NCI-H2196 (cell line): ENCODE measurements at regions not wholly inside any gene's neighbourhood (a gene's known extent, or its start where the extent isn't known, plus 50 kb on each side); places are given as distances from the start of the nearest gene placed in this dataset.
"Not testable (repeated sequence)": the region's sequence is repeated elsewhere in the genome, so short reads cannot be mapped to it uniquely, and the experiment has no call there.

ENCODE experiments used
- DNase-seq: peaks from one replicate; lab custom pipeline; 2025; ENCODE audit not compliant: unreplicated experiment; lab: John Stamatoyannopoulos, UW

DNA sequence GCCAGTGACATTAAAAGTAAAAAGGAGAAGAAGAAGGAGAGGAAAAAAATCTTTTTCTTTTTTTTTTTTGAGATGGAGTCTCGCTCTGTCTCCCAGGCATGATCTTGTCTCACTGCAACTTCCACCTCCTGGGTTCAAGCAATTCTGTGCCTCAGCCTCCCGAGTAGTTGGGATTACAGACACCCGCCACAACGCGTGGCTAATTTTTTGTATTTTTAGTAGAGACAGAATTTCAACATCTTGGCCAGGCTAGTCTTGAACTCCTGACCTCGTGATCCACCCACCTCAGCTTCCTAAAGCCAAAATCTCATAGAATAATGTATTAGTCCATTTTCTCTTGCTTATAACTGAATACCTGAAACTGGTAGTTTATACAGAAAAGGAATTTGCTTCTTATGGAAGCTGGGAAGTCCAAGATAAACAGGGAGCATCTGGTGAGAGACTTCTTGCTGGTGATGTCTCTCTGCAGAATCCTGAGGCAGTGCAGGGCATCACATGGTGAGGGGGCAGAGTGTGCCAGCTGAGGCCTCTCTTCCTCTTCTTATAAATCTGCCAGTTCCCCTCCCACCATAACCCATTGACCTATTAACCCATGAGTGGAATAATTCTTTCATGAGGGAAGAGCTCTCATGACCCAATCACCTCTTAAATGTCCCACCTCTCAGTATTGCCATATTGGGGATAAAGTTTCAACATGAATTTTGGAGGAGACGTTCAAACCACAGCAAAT is 466.3 kb downstream of the GADD45G start:
- DNase-seq: no peak

DNA sequence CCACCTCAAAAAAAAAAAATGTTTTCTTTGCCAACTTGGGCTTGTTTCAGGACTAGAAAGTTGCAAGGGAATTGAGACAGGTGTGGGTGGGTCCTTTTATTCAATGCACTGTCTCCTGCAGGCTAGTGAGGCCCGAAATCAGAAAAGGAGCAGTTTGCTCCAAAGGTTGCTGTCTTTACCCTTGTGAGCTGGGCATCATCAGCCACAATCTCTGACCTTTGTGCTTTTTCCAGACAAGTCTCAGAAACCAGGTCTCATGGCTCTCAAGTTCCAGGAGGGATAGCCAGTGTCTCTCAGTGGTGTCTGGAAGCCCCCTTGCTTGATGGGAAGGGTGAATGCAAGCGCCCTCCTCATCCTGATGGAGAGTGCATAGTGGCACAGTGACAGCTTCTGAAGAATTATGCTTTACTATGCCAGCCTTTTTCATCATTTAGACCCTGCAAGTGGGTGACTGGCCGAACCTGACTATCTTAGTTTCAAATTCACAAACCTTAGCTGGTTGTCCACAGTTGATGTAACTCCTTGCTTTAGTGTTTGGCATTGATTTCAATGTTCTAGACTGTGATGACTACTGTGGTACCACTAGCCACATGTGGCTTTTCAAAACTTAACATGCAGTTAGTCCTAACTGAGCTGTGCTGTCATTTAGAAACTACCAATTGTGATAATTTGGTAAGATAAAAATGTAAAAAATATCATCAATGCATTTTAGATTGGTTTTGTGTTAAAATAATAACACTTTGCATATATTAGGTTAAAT is 468.6 kb downstream of the GADD45G start:
- no peak for DNase-seq

DNA sequence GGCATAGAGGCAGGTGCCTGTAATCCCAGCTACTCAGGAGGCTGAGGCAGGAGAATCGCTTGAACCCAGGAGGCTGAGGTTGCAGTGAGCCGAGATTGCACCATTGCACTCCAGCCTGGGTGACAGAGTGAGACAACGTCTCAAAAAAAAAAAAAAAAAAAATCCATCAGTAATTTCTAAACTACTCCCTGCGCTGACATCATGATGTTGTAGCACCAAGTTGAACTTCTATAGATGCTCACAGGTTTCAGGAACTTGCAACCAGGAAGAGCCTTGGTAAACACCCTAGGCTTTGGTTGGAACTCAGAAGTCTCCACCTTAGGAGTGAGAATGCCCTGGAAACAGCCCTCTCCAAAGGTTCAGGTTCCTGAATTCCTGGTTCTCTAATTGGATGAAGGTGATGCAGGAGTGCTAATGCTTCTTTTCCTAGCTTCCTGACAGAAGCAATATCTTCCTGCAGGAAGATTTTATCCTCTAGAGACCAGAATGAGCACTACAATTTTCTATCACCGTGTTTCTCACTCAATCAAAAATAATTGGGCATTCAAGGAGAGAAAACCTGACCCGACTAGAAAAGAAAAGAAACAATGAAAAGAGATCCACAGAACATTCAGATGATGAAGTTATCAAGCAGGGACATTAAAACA is 469.6 kb downstream of the GADD45G start:
- no peak for DNase-seq

DNA sequence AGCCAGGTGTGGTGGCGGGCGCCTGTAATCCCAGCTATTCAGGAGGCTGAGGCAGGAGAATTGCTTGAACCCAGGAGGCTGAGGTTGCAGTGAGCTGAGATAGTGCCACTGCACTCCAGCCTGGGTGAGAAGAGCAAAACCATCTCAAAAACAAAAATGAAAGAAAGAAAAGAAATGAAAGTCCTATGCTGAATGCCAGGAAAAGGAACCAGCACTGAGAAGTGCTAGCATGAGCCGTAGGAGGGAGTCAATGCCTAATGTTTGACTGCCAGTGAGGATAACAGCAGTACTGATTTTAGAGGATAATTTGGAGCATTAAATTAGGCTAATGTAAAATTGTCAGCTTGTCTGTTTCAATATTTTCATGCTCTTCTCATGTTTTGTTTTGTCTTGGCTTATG is 472.8 kb downstream of the GADD45G start:
- DNase-seq: not testable (repeated sequence)

DNA sequence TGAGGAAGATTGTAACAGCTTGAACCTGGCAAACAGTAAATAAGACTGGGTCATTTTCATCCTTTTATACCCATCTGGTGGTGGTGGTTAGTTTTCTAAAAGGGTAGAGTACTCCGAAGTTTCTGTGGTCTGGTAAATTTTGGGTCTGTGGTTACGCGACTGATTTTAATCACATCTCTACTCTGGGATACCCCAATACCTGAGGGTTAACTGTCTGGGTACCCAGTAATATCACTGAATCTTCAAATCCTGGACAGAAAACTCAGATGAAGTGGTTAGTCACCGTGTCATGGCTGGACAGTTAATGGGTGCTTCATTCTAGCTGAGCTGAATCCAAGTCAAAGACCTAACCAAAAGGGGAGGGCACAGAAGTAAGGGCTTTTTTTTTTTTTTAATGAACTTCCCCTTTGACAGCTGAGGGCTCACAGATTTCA is 474.2 kb downstream of the GADD45G start:
- DNase-seq: no peak

DNA sequence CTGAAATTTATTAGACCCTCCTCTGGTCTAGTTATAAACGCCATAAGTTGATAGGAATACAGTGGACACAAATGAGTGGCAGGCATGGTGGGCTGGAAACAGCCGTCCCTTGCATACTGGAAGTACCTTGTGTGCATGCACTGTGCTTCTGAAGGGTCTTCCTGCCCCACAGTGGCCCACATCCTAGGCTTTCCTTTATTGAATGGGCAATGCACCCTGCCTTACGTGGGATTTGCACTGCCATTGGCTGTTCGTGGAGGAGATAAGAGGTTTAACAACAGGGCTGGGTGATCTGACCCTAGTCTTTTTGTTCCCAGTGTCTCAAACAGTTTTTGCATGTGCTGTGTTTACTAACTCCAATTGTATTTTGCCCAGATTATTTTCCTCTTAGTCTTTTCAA is 480.8 kb downstream of the GADD45G start:
- DNase-seq: no peak

DNA sequence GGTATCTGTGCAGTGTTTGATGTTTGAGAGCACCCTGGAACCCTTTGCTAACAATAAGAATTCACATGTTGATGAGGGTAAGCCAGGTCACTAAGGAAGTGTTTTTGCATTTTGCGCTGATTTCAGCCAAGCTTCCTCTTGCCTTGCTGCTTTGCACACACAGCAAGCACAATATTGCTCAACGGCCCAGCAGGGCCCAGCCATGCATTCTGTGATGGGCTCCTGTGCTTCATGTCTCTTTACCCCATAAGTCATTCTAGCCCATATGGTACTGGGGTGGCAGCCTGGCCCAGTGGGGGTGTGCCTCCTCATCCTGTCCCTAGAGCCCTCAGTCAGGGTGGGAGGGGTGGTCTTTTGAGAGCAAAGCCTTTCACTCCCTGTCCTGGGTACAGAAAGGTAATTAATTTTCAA is 481.3 kb downstream of the GADD45G start:
- no peak for DNase-seq

DNA sequence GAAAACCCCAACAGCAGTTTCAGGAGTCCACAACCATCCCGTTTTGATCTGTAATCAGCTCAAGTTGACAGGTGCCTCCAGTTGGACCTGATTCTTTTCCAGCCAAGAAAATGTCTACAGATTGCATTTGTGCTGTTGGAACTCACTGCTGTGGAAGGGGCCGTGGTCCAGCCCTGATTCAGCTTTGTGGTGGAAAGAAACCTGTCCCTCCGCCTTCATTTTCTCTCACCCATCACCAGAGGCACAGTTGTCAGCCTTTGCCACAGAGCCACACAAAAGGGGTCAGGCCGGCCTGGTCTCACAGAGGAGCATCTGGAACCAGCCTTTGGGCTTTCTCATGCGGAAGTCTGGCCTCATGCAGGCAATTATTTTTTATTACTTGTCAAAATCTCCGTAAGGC is 483.6 kb downstream of the GADD45G start:
- no peak for DNase-seq

DNA sequence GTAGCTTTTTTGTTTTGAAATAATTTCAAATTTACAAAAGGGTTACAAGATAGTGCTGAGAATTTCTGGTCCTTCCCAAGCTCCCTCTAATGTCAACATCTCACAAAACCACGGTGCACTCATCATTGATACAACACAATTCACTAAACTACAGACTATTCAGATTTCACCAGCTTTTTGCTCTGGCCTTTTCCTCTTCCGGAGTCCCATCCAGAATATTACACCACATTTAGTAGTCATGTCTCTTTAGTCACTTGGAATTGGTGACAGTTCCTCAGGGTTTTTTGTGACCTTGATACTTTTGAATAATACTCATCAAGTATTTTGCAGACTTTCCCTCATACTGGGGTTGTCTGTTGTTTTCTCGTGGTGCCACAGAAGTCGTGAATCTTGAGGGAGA is 484.0 kb downstream of the GADD45G start:
- no peak for DNase-seq

DNA sequence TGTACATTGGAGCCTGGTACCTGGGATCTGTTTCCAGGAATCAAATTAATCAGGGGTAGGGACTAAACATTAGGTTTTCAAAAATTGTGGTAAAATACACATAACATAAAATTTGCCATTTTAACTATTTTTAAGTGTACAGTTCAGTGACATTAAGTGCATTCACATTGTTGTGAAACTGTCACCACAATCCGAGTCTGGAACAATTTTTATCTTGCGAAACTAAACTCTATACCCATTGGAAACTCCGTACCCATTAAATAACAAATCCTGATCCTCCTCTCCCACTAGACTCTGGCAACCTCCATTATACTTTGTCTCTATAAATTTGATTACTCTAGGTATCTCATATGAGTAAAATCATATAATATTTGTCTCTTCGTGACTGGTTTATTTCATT is 486.2 kb downstream of the GADD45G start:
- no peak for DNase-seq

DNA sequence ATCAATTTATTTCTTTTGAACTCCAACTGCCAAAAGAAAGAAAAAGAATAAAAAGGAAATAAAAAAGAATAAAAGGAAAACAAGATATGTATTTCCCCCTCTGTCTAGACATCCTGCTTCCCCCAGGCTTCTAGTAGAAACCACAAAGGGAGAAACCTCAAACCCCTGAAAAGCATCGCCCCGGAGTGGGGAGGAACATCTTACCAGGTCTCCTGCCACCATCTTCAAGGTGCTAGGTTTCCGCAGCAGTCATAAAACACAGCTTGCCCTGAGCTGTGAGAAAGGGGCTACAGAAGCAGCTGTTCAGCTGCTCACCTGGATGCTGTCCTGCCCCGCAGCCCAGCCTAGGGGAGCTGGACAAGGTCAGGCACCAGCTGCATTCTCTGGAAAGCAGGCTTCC is 487.7 kb downstream of the GADD45G start:
- no peak for DNase-seq

DNA sequence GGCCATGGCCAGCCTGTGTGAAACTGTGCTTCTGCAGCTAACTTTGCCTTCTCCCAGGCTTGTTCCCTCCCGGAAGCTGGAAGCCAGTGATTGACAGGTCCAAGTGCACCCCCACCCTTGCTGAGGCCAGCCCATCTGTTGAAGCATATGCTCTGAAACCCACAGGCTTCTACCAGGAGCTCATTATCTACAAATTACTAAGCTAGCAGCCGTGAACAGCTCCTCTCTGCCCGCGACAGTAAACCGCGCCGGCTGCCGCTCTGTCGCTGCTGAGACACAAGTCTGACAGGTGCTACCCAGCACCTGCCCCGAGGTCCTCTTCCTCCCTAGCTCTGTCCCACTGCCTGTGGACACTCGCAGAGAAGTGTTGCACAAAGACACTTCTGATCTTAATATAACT is 490.9 kb downstream of the GADD45G start:
- DNase-seq: peak; percentile 34

DNA sequence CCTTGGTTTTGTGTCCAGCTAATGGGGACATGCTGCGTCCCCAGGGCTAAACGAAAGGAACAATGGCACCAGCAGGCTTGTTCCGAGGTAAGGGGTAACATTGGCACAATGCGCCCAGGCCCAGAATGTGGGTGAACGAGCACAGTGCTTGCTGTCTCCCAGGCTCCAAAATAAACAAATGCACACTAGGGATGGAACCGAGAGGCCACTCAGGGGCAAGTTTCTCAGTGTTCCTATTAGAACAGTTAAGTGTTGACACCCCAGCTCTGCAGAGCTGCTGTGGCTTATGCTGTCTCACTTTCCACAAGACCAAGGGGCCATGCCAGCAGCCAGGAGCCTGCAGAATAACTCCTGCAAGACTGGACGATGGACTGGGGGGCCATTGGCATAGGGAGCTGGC is 492.4 kb downstream of the GADD45G start:
- no peak for DNase-seq

DNA sequence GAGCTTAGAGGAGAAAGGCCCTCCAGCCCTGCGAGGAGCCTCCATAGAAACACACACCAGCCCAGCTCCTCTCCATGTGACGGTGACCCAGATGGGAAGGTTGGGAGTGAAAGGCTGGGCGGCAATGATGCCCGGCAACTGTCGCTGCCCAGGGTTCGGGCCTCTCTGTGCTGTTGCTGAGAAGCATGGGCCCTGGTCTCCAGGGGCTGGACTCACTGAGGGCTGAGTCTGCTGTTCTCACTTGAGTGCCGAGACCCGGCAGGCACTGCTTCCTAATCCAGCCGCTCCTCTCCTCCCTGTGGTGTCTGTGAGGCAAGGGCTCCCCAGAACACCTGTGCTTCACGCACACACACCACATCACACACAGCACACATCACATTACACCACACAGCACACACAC is 493.6 kb downstream of the GADD45G start:
- no peak for DNase-seq

DNA sequence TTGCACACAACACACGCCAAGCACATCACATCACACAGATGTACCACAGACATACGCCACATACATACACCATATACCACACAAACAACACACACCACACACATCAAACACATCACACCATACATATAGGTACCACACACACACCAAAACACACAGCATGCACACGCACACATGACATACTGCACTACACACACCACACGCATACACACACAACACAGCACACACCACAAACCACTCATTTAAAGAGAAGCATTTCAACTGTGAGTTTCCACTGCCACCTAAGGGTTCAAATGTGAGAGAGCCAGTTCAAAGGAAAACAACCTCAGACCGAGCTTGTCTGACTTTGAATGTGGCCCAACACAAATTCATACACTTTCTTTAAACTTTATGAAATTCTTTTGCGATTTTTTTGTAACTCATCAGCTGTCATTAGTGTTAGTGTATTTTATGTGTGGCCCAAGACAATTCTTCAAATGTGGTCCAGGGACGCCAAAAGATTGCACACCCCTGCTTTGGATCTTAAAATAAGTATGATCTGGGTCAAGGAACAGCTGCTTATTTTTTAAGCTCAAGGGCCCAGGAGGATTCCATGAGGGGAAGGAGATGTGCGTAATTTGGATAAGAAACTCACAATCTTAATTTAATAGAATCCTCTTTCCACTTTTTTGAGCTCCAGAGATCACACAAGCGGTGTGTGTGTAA is 494.6 kb downstream of the GADD45G start:
- DNase-seq: peak; percentile 46

DNA sequence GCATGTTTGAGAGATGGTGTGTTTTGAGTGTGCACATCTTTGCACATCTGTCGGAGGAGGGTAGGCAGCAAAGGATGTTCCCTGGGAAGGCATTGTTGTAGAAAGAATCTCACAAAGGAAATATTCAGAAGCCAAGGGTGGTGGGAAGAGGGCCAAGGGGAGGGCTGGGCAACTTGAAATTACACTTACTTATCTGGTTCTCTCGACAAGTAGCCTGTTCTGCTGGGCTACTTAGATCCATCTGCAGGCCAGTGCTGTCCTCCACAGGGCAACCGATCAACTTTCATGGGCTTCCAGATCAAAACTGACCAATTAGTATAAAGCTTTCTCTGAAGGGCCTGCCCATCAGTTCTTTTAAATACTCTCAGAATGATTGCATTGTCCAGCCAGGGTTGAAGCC is 495.2 kb downstream of the GADD45G start:
- no peak for DNase-seq

DNA sequence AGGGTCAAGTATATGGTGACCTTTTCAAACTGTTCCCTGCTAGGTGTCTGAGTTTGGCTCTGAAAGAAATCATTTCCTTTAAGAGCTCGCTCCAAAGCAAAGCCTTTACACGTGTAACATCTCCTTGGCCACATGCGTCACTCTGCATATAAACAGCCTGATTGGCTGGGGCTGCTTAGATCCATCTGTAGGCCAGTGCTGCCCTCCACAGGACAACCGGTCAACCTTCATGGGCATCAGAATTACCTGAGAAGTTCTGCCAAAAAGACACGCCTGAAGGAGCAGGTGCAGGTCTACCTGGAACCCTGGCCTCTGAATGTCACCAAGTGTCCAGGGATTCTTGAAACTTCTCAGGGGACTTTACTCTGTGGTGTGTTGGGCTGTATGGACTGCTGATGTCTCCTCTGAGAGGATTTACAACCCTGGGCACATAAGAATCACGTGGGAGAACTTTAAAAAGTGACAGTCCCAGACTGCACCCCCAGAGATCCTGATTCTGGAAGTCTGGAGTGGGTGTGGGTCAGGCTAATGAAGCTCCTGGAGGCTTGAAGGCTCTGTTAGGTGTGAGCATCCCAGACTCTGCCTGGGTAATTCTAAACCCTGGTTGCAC is 497.6 kb downstream of the GADD45G start:
- DNase-seq: peak; percentile 88

DNA sequence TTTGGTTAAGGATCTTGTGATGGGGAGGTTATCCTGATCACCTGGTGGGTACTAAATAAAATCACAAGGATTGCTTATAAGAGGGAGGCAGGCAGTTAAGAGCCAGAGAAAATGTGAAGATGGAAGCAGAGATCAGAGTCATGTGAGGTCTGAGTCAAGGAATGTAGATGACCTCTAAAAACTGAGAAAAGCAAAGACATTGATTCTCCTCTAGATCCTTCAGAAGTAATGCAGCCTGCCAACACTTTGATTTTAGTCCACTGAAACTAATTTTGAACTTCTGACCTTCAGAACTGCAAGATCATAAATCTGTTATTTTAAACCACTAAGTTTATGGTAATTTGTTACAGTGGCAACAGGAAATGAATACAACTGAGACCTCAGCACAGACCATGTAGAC is 499.0 kb downstream of the GADD45G start:
- no peak for DNase-seq

DNA sequence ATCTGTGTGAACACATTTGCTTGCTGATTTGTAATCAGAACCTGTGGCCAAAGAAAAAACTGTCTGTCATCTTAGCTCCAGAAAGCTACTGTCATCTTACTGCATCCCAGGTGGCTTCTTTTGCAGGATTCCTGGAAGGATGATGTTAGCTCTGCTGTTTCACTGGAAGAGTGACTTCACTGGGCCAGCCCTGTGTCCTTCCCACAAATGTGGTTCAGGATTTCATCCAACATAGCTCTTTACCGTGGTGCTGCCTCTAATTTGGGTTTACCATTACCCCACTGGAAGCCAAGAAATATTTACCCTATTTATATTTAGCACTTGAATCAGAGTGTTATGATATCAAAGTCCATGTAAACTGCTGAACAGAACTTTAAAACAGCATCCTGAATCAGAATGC is 501.0 kb downstream of the GADD45G start:
- DNase-seq: no peak

DNA sequence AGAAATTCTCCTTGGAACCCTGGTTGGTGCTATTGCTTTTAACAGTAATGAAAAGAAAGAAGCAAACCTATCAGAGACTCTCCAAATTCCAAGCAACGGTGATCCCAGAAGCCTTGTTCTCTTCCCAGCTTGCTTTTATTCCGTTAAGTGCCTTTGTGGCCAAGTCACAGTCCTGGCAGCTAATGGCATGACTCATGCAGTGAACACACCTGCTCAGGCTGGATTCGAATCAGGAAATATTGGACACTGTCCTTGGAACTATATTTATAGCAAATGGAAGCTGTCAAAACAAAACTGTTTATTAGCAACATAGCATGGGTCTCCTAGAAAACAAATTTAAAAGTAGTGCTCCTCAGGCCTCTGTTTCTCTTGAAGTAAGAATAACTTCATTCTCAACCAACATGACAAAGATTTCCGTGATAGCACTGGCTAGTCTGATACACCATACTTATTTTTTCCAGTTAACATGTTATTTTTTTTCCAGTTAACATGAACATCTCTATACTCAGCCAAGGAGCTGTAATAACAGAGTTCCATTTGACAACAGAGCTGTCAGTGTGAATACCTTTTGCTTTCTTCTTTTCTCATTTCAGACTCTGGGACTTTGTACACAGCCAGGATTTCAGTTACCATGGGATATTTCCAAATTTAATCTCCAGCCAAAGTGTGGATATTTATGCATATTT is 502.4 kb downstream of the GADD45G start:
- DNase-seq: peak; percentile 86
